Vagina (tissue), 2 donors: ENCODE measurements at regions not wholly inside any gene's neighbourhood (a gene's known extent, or its start where the extent isn't known, plus 50 kb on each side); places are given as distances from the start of the nearest gene placed in this dataset.

Experiments
- POLR2A ChIP-seq, 2 donors: fragments of 450-650 bp; IDR thresholded peaks; one replicate each; pipeline ENCODE4 v1.6.1; 2017; ENCODE audit warnings: antibody characterized with exemption in 2 of 2, mild to moderate bottlenecking in 2 of 2, moderate library complexity in 2 of 2
- POLR2AphosphoS5 ChIP-seq, 2 donors: sonication (generic); formaldehyde crosslinking; IDR thresholded peaks; one replicate each; pipeline ENCODE4 v1.9.0; 2017; ENCODE audit warnings: antibody characterized with exemption in 2 of 2, mild to moderate bottlenecking in 2 of 2, low read depth in 1 of 2; ENCODE audit not compliant: insufficient read depth in 1 of 2
- TF ChIP-seq, protein P1 (sequence below), 3 experiments: fragments of 450-650 bp in 2 of 3; fragments of 200-600 bp in 1 of 3; sonication (generic) in 1 of 3; IDR thresholded peaks; one replicate each; pipeline ENCODE4 v1.5.1; 2017 to 2019; ENCODE audit warnings: antibody characterized with exemption in 3 of 3, mild to moderate bottlenecking in 2 of 3, moderate library complexity in 2 of 3

DNA sequence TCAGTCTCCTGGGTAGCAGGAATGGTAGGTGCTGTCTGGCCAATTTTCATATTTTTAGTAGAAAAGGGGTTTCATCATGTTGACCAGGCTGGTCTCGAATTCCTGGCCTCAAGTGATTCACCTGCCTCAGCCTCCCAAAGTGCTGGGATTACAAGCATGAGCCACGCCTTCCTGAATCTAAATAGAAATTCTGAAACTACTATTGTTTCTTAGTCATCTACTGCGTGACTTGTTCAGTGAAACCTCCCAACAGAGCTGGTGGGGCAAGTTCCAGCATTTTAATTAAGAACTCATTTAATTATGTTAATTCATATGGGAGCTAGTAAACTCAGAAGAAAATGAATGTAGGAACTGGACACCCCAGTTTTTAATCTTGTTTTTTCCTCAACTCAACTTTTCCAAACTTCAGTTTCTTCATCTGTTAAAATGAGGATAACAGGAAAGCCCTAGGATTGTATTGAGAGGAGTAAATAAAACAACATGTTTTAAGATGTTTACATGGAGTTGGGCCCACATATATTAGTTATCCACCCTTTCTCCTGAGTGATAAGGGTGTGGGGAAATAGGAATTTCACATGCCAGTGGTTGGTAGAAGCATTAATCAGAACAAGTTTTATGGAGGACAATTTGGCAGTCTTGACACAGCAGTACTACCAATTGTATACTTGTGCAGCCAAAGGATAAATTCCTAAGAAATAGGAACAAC, 335.8 kb upstream of the E2F7 start:
- TF ChIP-seq POLR2A (IDR thresholded peaks at IDR 0.05) (no peak), POLR2AphosphoS5 (IDR thresholded peaks at IDR 0.05; ENCODE audit: insufficient read depth in 1 of 2, low read depth in 1 of 2) (no peak)
- TF ChIP-seq, protein P1, sequence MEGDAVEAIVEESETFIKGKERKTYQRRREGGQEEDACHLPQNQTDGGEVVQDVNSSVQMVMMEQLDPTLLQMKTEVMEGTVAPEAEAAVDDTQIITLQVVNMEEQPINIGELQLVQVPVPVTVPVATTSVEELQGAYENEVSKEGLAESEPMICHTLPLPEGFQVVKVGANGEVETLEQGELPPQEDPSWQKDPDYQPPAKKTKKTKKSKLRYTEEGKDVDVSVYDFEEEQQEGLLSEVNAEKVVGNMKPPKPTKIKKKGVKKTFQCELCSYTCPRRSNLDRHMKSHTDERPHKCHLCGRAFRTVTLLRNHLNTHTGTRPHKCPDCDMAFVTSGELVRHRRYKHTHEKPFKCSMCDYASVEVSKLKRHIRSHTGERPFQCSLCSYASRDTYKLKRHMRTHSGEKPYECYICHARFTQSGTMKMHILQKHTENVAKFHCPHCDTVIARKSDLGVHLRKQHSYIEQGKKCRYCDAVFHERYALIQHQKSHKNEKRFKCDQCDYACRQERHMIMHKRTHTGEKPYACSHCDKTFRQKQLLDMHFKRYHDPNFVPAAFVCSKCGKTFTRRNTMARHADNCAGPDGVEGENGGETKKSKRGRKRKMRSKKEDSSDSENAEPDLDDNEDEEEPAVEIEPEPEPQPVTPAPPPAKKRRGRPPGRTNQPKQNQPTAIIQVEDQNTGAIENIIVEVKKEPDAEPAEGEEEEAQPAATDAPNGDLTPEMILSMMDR (IDR thresholded peaks at IDR 0.05): no peak
